MCF 10A (cell line): ENCODE measurements at regions not wholly inside any gene's neighbourhood (a gene's known extent, or its start where the extent isn't known, plus 50 kb on each side); places are given as distances from the start of the nearest gene placed in this dataset.

Experiments
- BruUV-seq: library from RNA; stranded (reverse); fragments of 400-500 nt; replicated peaks from 2 replicates; lab custom pipeline; 2021; lab: Mats Ljungman, UMichigan
- CTCF ChIA-PET: fragments of 300-600 bp; sonication (Branson Sonifier 250); formaldehyde crosslinking; extraction: SDS; loops from one replicate; lab custom pipeline; 2021; ENCODE audit warnings: antibody characterized with exemption, inconsistent platforms; lab: Yijun Ruan, JAX
- POLR2A ChIA-PET: fragments of 300-600, 350-650 bp; sonication (Branson Sonifier 250); formaldehyde crosslinking; extraction: SDS; loops from one replicate; lab custom pipeline; 2020; ENCODE audit warnings: antibody characterized with exemption, inconsistent platforms; lab: Yijun Ruan, JAX
- DNase-seq: peaks from one replicate; pipeline ENCODE4 v3.0.0-alpha.2; 2018; ENCODE audit not compliant: unreplicated experiment
- H3K27ac Mint-ChIP-seq: one replicate; pipeline ENCODE4 v1.8.0; 2022; ENCODE audit warnings: mild to moderate bottlenecking, low read depth, mixed read lengths; ENCODE audit not compliant: unreplicated experiment
- H3K27me3 Mint-ChIP-seq: one replicate; pipeline ENCODE4 v1.8.0; 2022; ENCODE audit warnings: mixed read lengths; ENCODE audit not compliant: insufficient read depth, unreplicated experiment
- H3K36me3 Mint-ChIP-seq: one replicate; pipeline ENCODE4 v1.8.0; 2022; ENCODE audit warnings: mild to moderate bottlenecking, moderate library complexity, mixed read lengths; ENCODE audit not compliant: insufficient read depth, unreplicated experiment
- H3K4me1 Mint-ChIP-seq: one replicate; pipeline ENCODE4 v1.8.0; 2022; ENCODE audit warnings: mixed read lengths; ENCODE audit not compliant: insufficient read depth, unreplicated experiment
- H3K4me3 Mint-ChIP-seq: one replicate; pipeline ENCODE4 v1.8.0; 2022; ENCODE audit warnings: mild to moderate bottlenecking, moderate library complexity, mixed read lengths; ENCODE audit not compliant: unreplicated experiment
- H3K9me3 Mint-ChIP-seq: one replicate; pipeline ENCODE4 v1.8.0; 2022; ENCODE audit warnings: mixed read lengths; ENCODE audit not compliant: unreplicated experiment
- intact Hi-C: fragments of 100-400 bp; cut with micrococcal nuclease; formaldehyde crosslinking; loops from 2 replicates; pipeline ENCODE4 v1.14.1; 2022
- TF ChIP-seq, protein P1 (sequence below): fragments of 200-600 bp; IDR thresholded peaks from one replicate; pipeline ENCODE4 v1.8.0; 2022; ENCODE audit warnings: antibody characterized with exemption, mild to moderate bottlenecking; ENCODE audit not compliant: unreplicated experiment

DNA sequence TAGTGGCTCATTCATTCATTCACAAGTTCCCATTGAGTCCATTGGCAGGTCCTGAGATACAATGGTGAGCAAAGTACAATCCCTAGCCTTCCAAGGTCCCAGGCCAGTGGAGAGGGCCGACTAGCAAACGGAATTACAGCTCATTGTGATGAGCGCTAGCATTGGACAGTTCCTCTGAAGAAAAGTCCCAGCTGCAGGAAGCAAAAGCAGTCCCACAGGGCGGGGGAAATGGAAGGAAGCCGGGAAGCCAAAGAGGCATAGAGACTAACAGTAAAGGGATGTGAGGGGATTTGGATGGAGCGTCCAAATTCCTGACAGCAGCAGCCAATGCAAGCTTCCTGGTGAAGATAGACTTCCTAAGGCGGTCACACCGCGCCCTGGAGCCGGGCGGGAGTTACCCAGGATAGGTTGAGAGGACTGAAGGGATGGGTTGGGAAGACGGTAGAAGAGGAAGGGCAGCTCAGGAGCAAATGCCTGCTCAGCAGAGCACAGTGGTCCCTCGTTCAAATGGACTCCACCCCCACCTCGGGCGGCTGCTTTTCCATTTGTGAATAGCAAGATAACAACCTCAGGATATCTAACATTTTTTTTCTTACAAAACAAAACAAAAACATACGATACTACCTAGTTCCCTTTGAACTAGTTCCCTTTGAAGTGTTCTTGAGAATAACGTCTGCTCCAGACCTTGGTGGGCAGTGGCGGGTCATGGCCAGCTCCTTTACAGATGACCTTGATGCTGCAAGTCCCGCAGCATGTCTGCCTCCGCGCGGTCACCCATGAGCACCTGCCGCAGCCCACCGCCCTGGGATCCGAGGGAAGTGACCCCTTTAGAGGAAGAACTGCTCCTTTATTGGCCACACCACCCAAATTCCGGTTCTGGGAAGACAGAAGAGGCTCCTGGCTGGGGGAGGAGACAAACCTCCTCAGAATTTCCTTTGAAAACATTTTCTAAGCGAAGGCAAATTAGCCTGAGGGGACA lies 132.9 kb downstream of the RASSF10 start:
- no TSS peak for BruUV-seq
- ChIA-PET CTCF (interaction anchor here (0.6 to 1.4 kb wide), 3 partner anchors 10 to 811 kb away, joined by 3 to 7 read pairs (median 3); no protein-coding TSS in a partner anchor), POLR2A (interaction anchor here (0.7 kb wide), 1 partner anchor 29 kb away, joined by 3 read pairs; no protein-coding TSS in a partner anchor)
- TF ChIP-seq, protein P1, sequence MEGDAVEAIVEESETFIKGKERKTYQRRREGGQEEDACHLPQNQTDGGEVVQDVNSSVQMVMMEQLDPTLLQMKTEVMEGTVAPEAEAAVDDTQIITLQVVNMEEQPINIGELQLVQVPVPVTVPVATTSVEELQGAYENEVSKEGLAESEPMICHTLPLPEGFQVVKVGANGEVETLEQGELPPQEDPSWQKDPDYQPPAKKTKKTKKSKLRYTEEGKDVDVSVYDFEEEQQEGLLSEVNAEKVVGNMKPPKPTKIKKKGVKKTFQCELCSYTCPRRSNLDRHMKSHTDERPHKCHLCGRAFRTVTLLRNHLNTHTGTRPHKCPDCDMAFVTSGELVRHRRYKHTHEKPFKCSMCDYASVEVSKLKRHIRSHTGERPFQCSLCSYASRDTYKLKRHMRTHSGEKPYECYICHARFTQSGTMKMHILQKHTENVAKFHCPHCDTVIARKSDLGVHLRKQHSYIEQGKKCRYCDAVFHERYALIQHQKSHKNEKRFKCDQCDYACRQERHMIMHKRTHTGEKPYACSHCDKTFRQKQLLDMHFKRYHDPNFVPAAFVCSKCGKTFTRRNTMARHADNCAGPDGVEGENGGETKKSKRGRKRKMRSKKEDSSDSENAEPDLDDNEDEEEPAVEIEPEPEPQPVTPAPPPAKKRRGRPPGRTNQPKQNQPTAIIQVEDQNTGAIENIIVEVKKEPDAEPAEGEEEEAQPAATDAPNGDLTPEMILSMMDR = no peak
- H3K4me3 Mint-ChIP-seq = no peak overlapping the region
- H3K9me3 Mint-ChIP-seq = no peaks in the 10 kb centered on the region
- peaks cover 18% of the 10 kb centered on the region for H3K4me1 Mint-ChIP-seq
- H3K27me3 Mint-ChIP-seq = no peaks in the 10 kb centered on the region
- DNase-seq = no peak
- H3K27ac Mint-ChIP-seq = no peak overlapping the region
- H3K36me3 Mint-ChIP-seq = no peaks in the 10 kb centered on the region
- intact Hi-C loops = no loop called here

DNA sequence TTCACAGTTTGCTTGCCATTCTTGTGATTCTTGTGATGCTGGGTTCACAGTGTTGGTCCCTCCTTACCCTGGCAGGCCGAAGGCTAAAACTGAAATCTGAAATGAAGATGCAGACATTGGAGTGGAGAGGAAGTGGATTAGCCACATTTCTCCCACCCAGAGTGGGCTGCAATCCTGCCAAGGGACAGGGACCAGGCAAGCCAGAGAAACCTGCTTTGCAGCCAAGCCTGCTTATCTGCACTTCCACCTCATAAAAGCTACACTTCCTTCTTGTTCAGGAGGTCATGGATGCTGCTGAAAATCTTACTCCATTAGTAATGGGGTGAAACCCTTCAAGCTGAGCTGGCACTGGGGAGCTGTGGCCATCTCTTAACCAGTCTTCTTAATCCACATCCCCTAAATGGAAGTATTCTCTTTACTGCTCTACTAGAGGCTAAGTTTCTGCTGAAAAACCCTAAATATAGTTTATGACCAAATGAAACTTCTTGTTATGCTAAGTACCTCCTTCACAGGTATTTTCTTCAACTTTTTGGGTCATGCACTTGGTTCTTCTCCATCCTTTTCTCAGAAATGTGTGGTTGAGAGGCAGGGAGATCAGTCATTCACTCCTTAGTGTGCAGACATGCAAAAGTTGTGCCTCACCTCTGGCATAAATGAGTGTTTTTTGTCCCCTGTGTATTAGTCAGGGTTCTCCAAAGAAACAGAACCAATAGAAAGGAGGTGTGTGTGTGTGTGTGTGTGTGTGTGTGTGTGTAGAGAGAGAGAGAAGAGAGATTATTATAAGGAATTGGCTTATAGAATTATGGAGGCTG lies 133.9 kb upstream of the BMAL1 start:
- Mint-ChIP-seq H3K27me3 (no peaks in the 10 kb centered on the region), H3K36me3 (no peaks in the 10 kb centered on the region), H3K27ac (no peak overlapping the region), H3K4me3 (no peak overlapping the region), H3K9me3 (no peaks in the 10 kb centered on the region), H3K4me1 (peaks cover 8% of the 10 kb centered on the region)
- ChIA-PET POLR2A (no interaction called here), CTCF (interaction anchor here (1.3 kb wide), 1 partner anchor 9 kb away, joined by 6 read pairs; no protein-coding TSS in a partner anchor)
- intact Hi-C loops = no loop called here
- TF ChIP-seq, protein P1 = no peak
- no peak for DNase-seq
- no TSS peak for BruUV-seq

DNA sequence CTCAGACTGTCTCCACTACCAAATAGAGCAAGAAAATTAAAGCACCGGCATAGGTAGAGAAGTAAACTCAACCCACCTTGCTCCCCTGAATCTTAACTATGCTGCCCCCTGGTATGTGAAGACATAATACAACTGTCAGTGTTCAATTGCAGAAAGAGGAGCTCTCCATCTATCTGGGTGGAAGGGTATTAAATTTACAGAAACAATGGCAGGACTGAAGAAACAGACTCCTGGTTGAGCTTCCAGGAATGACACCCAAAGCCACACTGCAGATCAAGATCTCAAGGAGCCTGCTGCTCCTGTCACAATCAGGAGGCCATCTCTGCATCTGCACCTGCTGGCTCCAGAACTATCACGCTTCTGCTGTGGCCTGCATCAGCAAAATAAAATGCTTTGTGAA lies 132.1 kb upstream of the BMAL1 start:
- Mint-ChIP-seq H3K27me3 (no peaks in the 10 kb centered on the region), H3K4me3 (no peak overlapping the region), H3K4me1 (peaks cover 7% of the 10 kb centered on the region), H3K9me3 (no peaks in the 10 kb centered on the region), H3K36me3 (no peaks in the 10 kb centered on the region), H3K27ac (no peak overlapping the region)
- ChIA-PET POLR2A (interaction anchor here (0.7 kb wide), 1 partner anchor 174 kb away, joined by 4 read pairs; no protein-coding TSS in a partner anchor), CTCF (no interaction called here)
- TF ChIP-seq, protein P1 = no peak
- DNase-seq = no peak
- no TSS peak for BruUV-seq
- intact Hi-C loops = no loop called here
